GM23338 (cell line): ENCODE measurements at regions not wholly inside any gene's neighbourhood (a gene's known extent, or its start where the extent isn't known, plus 50 kb on each side); places are given as distances from the start of the nearest gene placed in this dataset.

Experiments used
- CREB1 ChIP-seq: fragments of 250-450 bp; sonication (Bioruptor Pico); IDR thresholded peaks from 2 replicates; pipeline ENCODE4 v1.5.0; 2020; ENCODE audit warnings: low read depth, mild to moderate bottlenecking, moderate library complexity
- EZH2 ChIP-seq: fragments of 200-600 bp; sonication (generic); IDR thresholded peaks from one replicate; pipeline ENCODE4 v1.8.0; 2017; ENCODE audit warnings: antibody characterized with exemption, mild to moderate bottlenecking, low read depth; ENCODE audit not compliant: unreplicated experiment
- EZH2phosphoT487 ChIP-seq: fragments of 200-600 bp; sonication (generic); IDR thresholded peaks from one replicate; pipeline ENCODE4 v1.8.1; 2018; ENCODE audit warnings: antibody characterized with exemption; ENCODE audit not compliant: unreplicated experiment
- JUNB ChIP-seq: IDR thresholded peaks from one replicate; pipeline ENCODE4 v1.6.1; 2016; ENCODE audit warnings: antibody characterized with exemption; ENCODE audit not compliant: unreplicated experiment
- NANOG ChIP-seq: IDR thresholded peaks from 2 replicates; pipeline ENCODE4 v1.6.1; 2016; ENCODE audit warnings: antibody characterized with exemption, borderline replicate concordance
- POLR2AphosphoS5 ChIP-seq: IDR thresholded peaks from 2 replicates; pipeline ENCODE4 v1.6.1; 2016; ENCODE audit warnings: antibody characterized with exemption, low read depth
- STAT1 ChIP-seq: IDR thresholded peaks from one replicate; pipeline ENCODE4 v1.6.1; 2016; ENCODE audit warnings: antibody characterized with exemption; ENCODE audit not compliant: unreplicated experiment
- ZNF114 ChIP-seq: fragments of 250-450 bp; sonication (Bioruptor Pico); IDR thresholded peaks from 2 replicates; pipeline ENCODE4 v1.5.0; 2020; ENCODE audit warnings: mild to moderate bottlenecking, moderate library complexity
- ZNF331 ChIP-seq: fragments of 250-450 bp; sonication (Bioruptor Pico); IDR thresholded peaks from 2 replicates; pipeline ENCODE4 v1.5.0; 2020; ENCODE audit warnings: low read depth, mild to moderate bottlenecking, moderate library complexity
- TF ChIP-seq, protein P1 (sequence below), 2 experiments: fragments of 200-600 bp in 1 of 2; sonication (generic) in 1 of 2; conservative IDR thresholded peaks; 2 replicates each; pipeline versions ENCODE4 v1.5.1 to v1.6.1; 2016 to 2017; ENCODE audit warnings: antibody characterized with exemption in 2 of 2, low read depth in 2 of 2, mild to moderate bottlenecking in 2 of 2, moderate library complexity in 1 of 2
- TF ChIP-seq, protein P2 (sequence below): IDR thresholded peaks from 2 replicates; pipeline ENCODE4 v1.6.1; 2016; ENCODE audit warnings: antibody characterized with exemption
- TF ChIP-seq, protein P3 (sequence below): IDR thresholded peaks from one replicate; pipeline ENCODE4 v1.6.1; 2018; ENCODE audit warnings: antibody characterized with exemption; ENCODE audit not compliant: unreplicated experiment

DNA sequence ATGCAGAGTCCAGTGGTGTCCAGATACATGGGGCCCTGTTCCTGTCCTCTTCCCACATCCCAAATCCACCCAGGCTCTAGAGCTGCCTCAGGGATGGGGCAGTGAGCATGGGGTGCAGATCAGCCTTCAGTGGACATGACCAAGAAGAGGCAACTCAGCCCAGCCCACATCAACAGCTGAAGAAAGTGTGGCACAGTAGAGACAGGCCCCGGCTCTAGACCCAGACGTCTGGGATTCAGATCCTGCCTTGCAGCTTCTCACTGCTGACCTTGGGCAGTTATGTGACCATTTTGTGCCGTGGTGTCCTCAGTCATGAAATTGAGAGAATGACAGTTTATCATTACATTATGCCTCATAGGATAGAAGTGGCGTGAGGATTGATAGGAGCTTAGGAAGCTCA lies 54.6 kb upstream of the CST7 start:
- TF ChIP-seq, protein P1, sequence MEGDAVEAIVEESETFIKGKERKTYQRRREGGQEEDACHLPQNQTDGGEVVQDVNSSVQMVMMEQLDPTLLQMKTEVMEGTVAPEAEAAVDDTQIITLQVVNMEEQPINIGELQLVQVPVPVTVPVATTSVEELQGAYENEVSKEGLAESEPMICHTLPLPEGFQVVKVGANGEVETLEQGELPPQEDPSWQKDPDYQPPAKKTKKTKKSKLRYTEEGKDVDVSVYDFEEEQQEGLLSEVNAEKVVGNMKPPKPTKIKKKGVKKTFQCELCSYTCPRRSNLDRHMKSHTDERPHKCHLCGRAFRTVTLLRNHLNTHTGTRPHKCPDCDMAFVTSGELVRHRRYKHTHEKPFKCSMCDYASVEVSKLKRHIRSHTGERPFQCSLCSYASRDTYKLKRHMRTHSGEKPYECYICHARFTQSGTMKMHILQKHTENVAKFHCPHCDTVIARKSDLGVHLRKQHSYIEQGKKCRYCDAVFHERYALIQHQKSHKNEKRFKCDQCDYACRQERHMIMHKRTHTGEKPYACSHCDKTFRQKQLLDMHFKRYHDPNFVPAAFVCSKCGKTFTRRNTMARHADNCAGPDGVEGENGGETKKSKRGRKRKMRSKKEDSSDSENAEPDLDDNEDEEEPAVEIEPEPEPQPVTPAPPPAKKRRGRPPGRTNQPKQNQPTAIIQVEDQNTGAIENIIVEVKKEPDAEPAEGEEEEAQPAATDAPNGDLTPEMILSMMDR (conservative IDR thresholded peaks at IDR 0.05; ENCODE audit: low read depth in 2 of 2), result no peak
- TF ChIP-seq EZH2, result no peak
- TF ChIP-seq EZH2phosphoT487, result no peak
- no peak for TF ChIP-seq ZNF331 (CRISPR knock-in tag)
- no peak for TF ChIP-seq POLR2AphosphoS5
- TF ChIP-seq, protein P2, sequence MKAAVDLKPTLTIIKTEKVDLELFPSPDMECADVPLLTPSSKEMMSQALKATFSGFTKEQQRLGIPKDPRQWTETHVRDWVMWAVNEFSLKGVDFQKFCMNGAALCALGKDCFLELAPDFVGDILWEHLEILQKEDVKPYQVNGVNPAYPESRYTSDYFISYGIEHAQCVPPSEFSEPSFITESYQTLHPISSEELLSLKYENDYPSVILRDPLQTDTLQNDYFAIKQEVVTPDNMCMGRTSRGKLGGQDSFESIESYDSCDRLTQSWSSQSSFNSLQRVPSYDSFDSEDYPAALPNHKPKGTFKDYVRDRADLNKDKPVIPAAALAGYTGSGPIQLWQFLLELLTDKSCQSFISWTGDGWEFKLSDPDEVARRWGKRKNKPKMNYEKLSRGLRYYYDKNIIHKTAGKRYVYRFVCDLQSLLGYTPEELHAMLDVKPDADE, result no peak
- TF ChIP-seq, protein P3, sequence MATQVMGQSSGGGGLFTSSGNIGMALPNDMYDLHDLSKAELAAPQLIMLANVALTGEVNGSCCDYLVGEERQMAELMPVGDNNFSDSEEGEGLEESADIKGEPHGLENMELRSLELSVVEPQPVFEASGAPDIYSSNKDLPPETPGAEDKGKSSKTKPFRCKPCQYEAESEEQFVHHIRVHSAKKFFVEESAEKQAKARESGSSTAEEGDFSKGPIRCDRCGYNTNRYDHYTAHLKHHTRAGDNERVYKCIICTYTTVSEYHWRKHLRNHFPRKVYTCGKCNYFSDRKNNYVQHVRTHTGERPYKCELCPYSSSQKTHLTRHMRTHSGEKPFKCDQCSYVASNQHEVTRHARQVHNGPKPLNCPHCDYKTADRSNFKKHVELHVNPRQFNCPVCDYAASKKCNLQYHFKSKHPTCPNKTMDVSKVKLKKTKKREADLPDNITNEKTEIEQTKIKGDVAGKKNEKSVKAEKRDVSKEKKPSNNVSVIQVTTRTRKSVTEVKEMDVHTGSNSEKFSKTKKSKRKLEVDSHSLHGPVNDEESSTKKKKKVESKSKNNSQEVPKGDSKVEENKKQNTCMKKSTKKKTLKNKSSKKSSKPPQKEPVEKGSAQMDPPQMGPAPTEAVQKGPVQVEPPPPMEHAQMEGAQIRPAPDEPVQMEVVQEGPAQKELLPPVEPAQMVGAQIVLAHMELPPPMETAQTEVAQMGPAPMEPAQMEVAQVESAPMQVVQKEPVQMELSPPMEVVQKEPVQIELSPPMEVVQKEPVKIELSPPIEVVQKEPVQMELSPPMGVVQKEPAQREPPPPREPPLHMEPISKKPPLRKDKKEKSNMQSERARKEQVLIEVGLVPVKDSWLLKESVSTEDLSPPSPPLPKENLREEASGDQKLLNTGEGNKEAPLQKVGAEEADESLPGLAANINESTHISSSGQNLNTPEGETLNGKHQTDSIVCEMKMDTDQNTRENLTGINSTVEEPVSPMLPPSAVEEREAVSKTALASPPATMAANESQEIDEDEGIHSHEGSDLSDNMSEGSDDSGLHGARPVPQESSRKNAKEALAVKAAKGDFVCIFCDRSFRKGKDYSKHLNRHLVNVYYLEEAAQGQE, result no peak
- TF ChIP-seq CREB1, result no peak
- TF ChIP-seq NANOG, result no peak
- no peak for TF ChIP-seq JUNB
- TF ChIP-seq STAT1, result no peak
- TF ChIP-seq ZNF114 (CRISPR knock-in tag), result no peak
